ENCODE measurements at regions not wholly inside any gene's neighbourhood (a gene's known extent, or its start where the extent isn't known, plus 50 kb on each side); places are given as distances from the start of the nearest gene placed in this dataset.

GRCh38 chr2:18066066-18066465 is 187.6 kb downstream of the KCNS3 start:
- TF ChIP-seq GLIS3 (CRISPR knock-in tag; IDR thresholded peaks at IDR 0.05): no peak
- TF ChIP-seq SNAI2 (CRISPR knock-in tag; IDR thresholded peaks at IDR 0.05): no peak
- TF ChIP-seq TSHZ2 (CRISPR knock-in tag; IDR thresholded peaks at IDR 0.05): no peak
- TF ChIP-seq ESRRG (CRISPR knock-in tag; IDR thresholded peaks at IDR 0.05): no peak
- no peak for ATAC-seq

GRCh38 chr2:18065249-18065648 is 186.8 kb downstream of the KCNS3 start:
- no peak for ATAC-seq
- TF ChIP-seq ARNTL (CRISPR knock-in tag; IDR thresholded peaks at IDR 0.05; ENCODE audit: borderline replicate concordance, low read depth) (no peak), POU6F1 (CRISPR knock-in tag; IDR thresholded peaks at IDR 0.05; ENCODE audit: borderline replicate concordance, low read depth) (no peak), ZC3H10 (CRISPR knock-in tag; IDR thresholded peaks at IDR 0.05) (no peak), TSHZ2 (CRISPR knock-in tag; IDR thresholded peaks at IDR 0.05) (no peak), CREB5 (CRISPR knock-in tag; IDR thresholded peaks at IDR 0.05; ENCODE audit: low read depth) (no peak), ZNF565 (CRISPR knock-in tag; conservative IDR thresholded peaks at IDR 0.05; ENCODE audit: low read depth) (no peak), ZFP30 (CRISPR knock-in tag; IDR thresholded peaks at IDR 0.05) (no peak), SNAI2 (CRISPR knock-in tag; IDR thresholded peaks at IDR 0.05) (no peak)

- no peak for ATAC-seq
- TF ChIP-seq OSR1 (CRISPR knock-in tag; IDR thresholded peaks at IDR 0.05) (no peak), TOX (CRISPR knock-in tag; IDR thresholded peaks at IDR 0.05; ENCODE audit: borderline replicate concordance) (no peak), ZNF8 (CRISPR knock-in tag; IDR thresholded peaks at IDR 0.05) (no peak), SNAI2 (CRISPR knock-in tag; IDR thresholded peaks at IDR 0.05) (no peak), PATZ1 (CRISPR knock-in tag; IDR thresholded peaks at IDR 0.05; ENCODE audit: borderline replicate concordance) (no peak), BACH2 (CRISPR knock-in tag; IDR thresholded peaks at IDR 0.05; ENCODE audit: borderline replicate concordance) (no peak), ZNF70 (CRISPR knock-in tag; IDR thresholded peaks at IDR 0.05) (no peak)
Observed at GRCh38 chr2:18063826-18064470, 185.5 kb downstream of the KCNS3 start.

GRCh38 chr2:18062892-18063291 is 184.4 kb downstream of the KCNS3 start:
- no peak for ATAC-seq
- TF ChIP-seq ZFP3 (CRISPR knock-in tag; IDR thresholded peaks at IDR 0.05) (no peak), TCF4 (CRISPR knock-in tag; IDR thresholded peaks at IDR 0.05; ENCODE audit: borderline replicate concordance) (no peak), PPARA (CRISPR knock-in tag; IDR thresholded peaks at IDR 0.05; ENCODE audit: borderline replicate concordance) (no peak), POU6F1 (CRISPR knock-in tag; IDR thresholded peaks at IDR 0.05; ENCODE audit: borderline replicate concordance, low read depth) (no peak), ZFP30 (CRISPR knock-in tag; IDR thresholded peaks at IDR 0.05) (no peak), BACH2 (CRISPR knock-in tag; IDR thresholded peaks at IDR 0.05; ENCODE audit: borderline replicate concordance) (no peak), GLIS3 (CRISPR knock-in tag; IDR thresholded peaks at IDR 0.05) (no peak), ZNF8 (CRISPR knock-in tag; IDR thresholded peaks at IDR 0.05) (no peak)
